OCI-LY7 (cell line): ENCODE measurements at regions not wholly inside any gene's neighbourhood (a gene's known extent, or its start where the extent isn't known, plus 50 kb on each side); places are given as distances from the start of the nearest gene placed in this dataset.

Source experiments
- CTCF ChIP-seq: fragments of 200-600 bp; sonication (generic); conservative IDR thresholded peaks from 2 replicates; pipeline ENCODE4 v1.5.1; 2014; ENCODE audit warnings: mild to moderate bottlenecking, antibody characterized with exemption, low read length, moderate library complexity, mixed read lengths
- EZH2phosphoT487 ChIP-seq: fragments of 200-600 bp; sonication (generic); IDR thresholded peaks from 2 replicates; pipeline ENCODE4 v1.6.1; 2018; ENCODE audit warnings: low read depth, borderline replicate concordance, mild to moderate bottlenecking, mixed run types, antibody characterized with exemption, low read length, moderate library complexity, mixed read lengths

DNA sequence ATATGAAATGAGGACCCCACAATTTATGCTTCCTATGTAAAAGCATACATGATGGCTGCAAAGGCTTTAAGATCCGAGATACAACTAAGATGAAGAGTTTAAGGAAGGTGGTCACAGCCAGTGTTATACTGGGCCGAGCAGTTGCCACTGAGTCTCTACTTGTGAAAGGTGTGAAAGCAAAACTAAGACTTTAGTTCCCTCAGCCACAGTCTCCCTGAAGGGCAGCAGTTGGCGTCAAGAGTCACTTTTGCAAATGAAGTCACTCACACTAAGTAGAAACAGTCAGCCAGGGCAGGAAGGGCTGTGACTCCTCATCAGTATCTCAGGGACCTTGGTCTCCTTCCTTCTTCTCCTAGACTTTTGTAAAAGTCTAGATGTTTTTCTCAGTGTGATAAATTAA, 191.6 kb upstream of the MCHR2 start:
- TF ChIP-seq CTCF (no peak), EZH2phosphoT487 (no peak)
